HG02943 (cell line): ENCODE measurements at regions not wholly inside any gene's neighbourhood (a gene's known extent, or its start where the extent isn't known, plus 50 kb on each side); places are given as distances from the start of the nearest gene placed in this dataset.

ENCODE experiments used
- ATAC-seq: cut with Tn5 transposase; IDR thresholded peaks from one replicate; pipeline ENCODE4 v1.9.1; 2021; ENCODE audit warnings: mild to moderate bottlenecking, low read depth, moderate library complexity; ENCODE audit not compliant: unreplicated experiment

- ATAC-seq = no peak
Observed at GRCh38 chr4:38189445-38189844, 229.2 kb downstream of the PTTG2 start.

GRCh38 chr4:38190717-38191178, 230.6 kb downstream of the PTTG2 start:
- no peak for ATAC-seq

- no peak for ATAC-seq
Observed at GRCh38 chr4:38192516-38192915, 232.3 kb downstream of the PTTG2 start.

GRCh38 chr4:38193236-38193863, 233.2 kb downstream of the PTTG2 start:
- no peak for ATAC-seq

GRCh38 chr4:38194047-38194602, 233.9 kb downstream of the PTTG2 start:
- no peak for ATAC-seq

GRCh38 chr4:38195486-38195885, 235.3 kb downstream of the PTTG2 start:
- no peak for ATAC-seq

- no peak for ATAC-seq
Observed at GRCh38 chr4:38195911-38196310, 235.7 kb downstream of the PTTG2 start.

- ATAC-seq = no peak
Observed at GRCh38 chr4:38202242-38202641, 242.0 kb downstream of the PTTG2 start.

GRCh38 chr4:38203609-38204008, 243.4 kb downstream of the PTTG2 start:
- ATAC-seq = no peak

- no peak for ATAC-seq
Observed at GRCh38 chr4:38204339-38205035, 244.3 kb downstream of the PTTG2 start.

- no peak for ATAC-seq
Observed at GRCh38 chr4:38205261-38205660, 245.1 kb downstream of the PTTG2 start.

GRCh38 chr4:38207110-38207457, 246.9 kb downstream of the PTTG2 start:
- ATAC-seq = no peak

GRCh38 chr4:38209654-38210053, 249.5 kb downstream of the PTTG2 start:
- no peak for ATAC-seq

- no peak for ATAC-seq
Observed at GRCh38 chr4:38210396-38211114, 250.4 kb downstream of the PTTG2 start.

- no peak for ATAC-seq
Observed at GRCh38 chr4:38211885-38212284, 251.7 kb downstream of the PTTG2 start.

GRCh38 chr4:38213083-38213805, 253.0 kb downstream of the PTTG2 start:
- ATAC-seq = no peak

GRCh38 chr4:38222892-38223291, 262.7 kb downstream of the PTTG2 start:
- ATAC-seq = no peak

- no peak for ATAC-seq
Observed at GRCh38 chr4:38223306-38223705, 263.1 kb downstream of the PTTG2 start.

- ATAC-seq = no peak
Observed at GRCh38 chr4:38223782-38224236, 263.6 kb downstream of the PTTG2 start.

GRCh38 chr4:38224850-38225249, 264.7 kb downstream of the PTTG2 start:
- ATAC-seq = no peak

GRCh38 chr4:38226170-38226569, 266.0 kb downstream of the PTTG2 start:
- no peak for ATAC-seq
